ENCODE measurements at regions not wholly inside any gene's neighbourhood (a gene's known extent, or its start where the extent isn't known, plus 50 kb on each side); places are given as distances from the start of the nearest gene placed in this dataset.

GRCh38 chr1:200234938-200235337 lies 174.9 kb downstream of the ZNF281 start (continued):
- no peak for TF ChIP-seq EP300 (IDR thresholded peaks at IDR 0.05; ENCODE audit: borderline replicate concordance in 1 of 2, low read depth in 2 of 2, low read length in 2 of 2)
- TF ChIP-seq TEAD4 (IDR thresholded peaks at IDR 0.05; ENCODE audit: low read depth, low read length) = no peak
- TF ChIP-seq SIRT6 (IDR thresholded peaks at IDR 0.05; ENCODE audit: low read length) = no peak
- TF ChIP-seq CREB1 (IDR thresholded peaks at IDR 0.05) = no peak
- no peak for TF ChIP-seq SUZ12 (IDR thresholded peaks at IDR 0.05; ENCODE audit: low read length)
- TF ChIP-seq EZH2 (IDR thresholded peaks at IDR 0.05; ENCODE audit: low read depth, low read length, severe bottlenecking) = no peak
- no peak for TF ChIP-seq SP4 (IDR thresholded peaks at IDR 0.05; ENCODE audit: low read length)
- no peak for TF ChIP-seq JUND (IDR thresholded peaks at IDR 0.05; ENCODE audit: low read length)
- no peak for TF ChIP-seq KDM5A (IDR thresholded peaks at IDR 0.05; ENCODE audit: low read length)
- TF ChIP-seq HDAC6 (IDR thresholded peaks at IDR 0.05; ENCODE audit: low read depth, low read length) = no peak
- no peak for TF ChIP-seq E2F6 (IDR thresholded peaks at IDR 0.05)
- TF ChIP-seq TBP (IDR thresholded peaks at IDR 0.05; ENCODE audit: low read depth, low read length) = no peak
- TF ChIP-seq SAP30 (IDR thresholded peaks at IDR 0.05; ENCODE audit: insufficient read depth, insufficient replicate concordance, low read length) = no peak
- no peak for TF ChIP-seq EGR1 (IDR thresholded peaks at IDR 0.05; ENCODE audit: borderline replicate concordance, low read depth, low read length)
- no peak for TF ChIP-seq ZNF274 (IDR thresholded peaks at IDR 0.05; ENCODE audit: borderline replicate concordance, extremely low read depth, low read length)
- no peak for TF ChIP-seq YY1 (IDR thresholded peaks at IDR 0.05; ENCODE audit: low read depth, low read length)
- TF ChIP-seq POLR2A (IDR thresholded peaks at IDR 0.05; ENCODE audit: control extremely low read depth in 1 of 2, low read depth in 2 of 2, low read length in 2 of 2) = no peak
- no peak for TF ChIP-seq RBBP5 (IDR thresholded peaks at IDR 0.05; ENCODE audit: borderline replicate concordance, low read depth, low read length)

Measured in H1 (cell line).